WTC11 (cell line): ENCODE measurements at regions not wholly inside any gene's neighbourhood (a gene's known extent, or its start where the extent isn't known, plus 50 kb on each side); places are given as distances from the start of the nearest gene placed in this dataset.

Experiments used
- ATAC-seq: fragments of 200-7000 bp; cut with Tn5 transposase; 2 replicates; pipeline ENCODE4 v1.10.0; 2021; ENCODE audit warnings: mild to moderate bottlenecking, moderate library complexity
- CTCF ChIA-PET: fragments of 300-600 bp; sonication (Branson Sonifier 250); formaldehyde crosslinking; loops from one replicate; lab custom pipeline; 2021; ENCODE audit warnings: antibody characterized with exemption; lab: Charles Lee
- POLR2A ChIA-PET: fragments of 350-600 bp; sonication (Branson Sonifier 250); formaldehyde crosslinking; loops from one replicate; lab custom pipeline; 2021; ENCODE audit warnings: antibody characterized with exemption; lab: Charles Lee
- DNase-seq: peaks from one replicate; pipeline ENCODE4 v3.0.0; 2021; ENCODE audit warnings: low spot score
- H3K27ac Mint-ChIP-seq: 2 replicates; pipeline ENCODE4 v1.8.0; 2021; ENCODE audit warnings: mixed read lengths
- H3K27me3 Mint-ChIP-seq: 2 replicates; pipeline ENCODE4 v1.8.0; 2021; ENCODE audit warnings: low read depth, mild to moderate bottlenecking, moderate library complexity, mixed read lengths
- H3K36me3 Mint-ChIP-seq: 2 replicates; pipeline ENCODE4 v1.8.0; 2021; ENCODE audit warnings: mixed read lengths
- H3K4me1 Mint-ChIP-seq: 2 replicates; pipeline ENCODE4 v1.8.0; 2022; ENCODE audit warnings: mixed read lengths
- H3K4me3 Mint-ChIP-seq: 2 replicates; pipeline ENCODE4 v1.8.0; 2021; ENCODE audit warnings: mild to moderate bottlenecking, moderate library complexity, mixed read lengths
- H3K9me3 Mint-ChIP-seq: 2 replicates; pipeline ENCODE4 v1.8.0; 2021; ENCODE audit warnings: mixed read lengths
- CTCF ChIP-seq: fragments of 200-600 bp; IDR thresholded peaks from 2 replicates; pipeline ENCODE4 v1.8.0; 2022; ENCODE audit warnings: antibody characterized with exemption
- FOXK1 ChIP-seq: sonication (generic); formaldehyde crosslinking; IDR thresholded peaks from 2 replicates; pipeline ENCODE4 v1.8.0; 2022; ENCODE audit warnings: mild to moderate bottlenecking, moderate library complexity, missing genetic modification reagents
- MYBL2 ChIP-seq: sonication (generic); formaldehyde crosslinking; IDR thresholded peaks from 2 replicates; pipeline ENCODE4 v1.8.1; 2023; ENCODE audit warnings: mild to moderate bottlenecking, moderate library complexity, missing genetic modification reagents
- NFYB ChIP-seq: sonication (generic); formaldehyde crosslinking; conservative IDR thresholded peaks from 2 replicates; pipeline ENCODE4 v1.8.0; 2022; ENCODE audit warnings: low read depth, missing genetic modification reagents
- RELA ChIP-seq: sonication (generic); formaldehyde crosslinking; IDR thresholded peaks from 2 replicates; pipeline ENCODE4 v1.8.1; 2022; ENCODE audit warnings: missing genetic modification reagents, mild to moderate bottlenecking, borderline replicate concordance
- TCF7 ChIP-seq: sonication (generic); formaldehyde crosslinking; IDR thresholded peaks from 2 replicates; pipeline ENCODE4 v1.8.0; 2022; ENCODE audit warnings: mild to moderate bottlenecking, low read depth, missing genetic modification reagents, moderate library complexity
- TP53 ChIP-seq: sonication (generic); formaldehyde crosslinking; IDR thresholded peaks from 2 replicates; pipeline ENCODE4 v1.8.1; 2023; ENCODE audit warnings: mild to moderate bottlenecking, missing genetic modification reagents
- ZNF263 ChIP-seq: sonication (generic); formaldehyde crosslinking; IDR thresholded peaks from 2 replicates; pipeline ENCODE4 v1.8.1; 2022; ENCODE audit warnings: low read depth, mild to moderate bottlenecking, moderate library complexity, missing genetic modification reagents
- ZNF532 ChIP-seq: fragments of 250-450 bp; sonication (Bioruptor Pico); IDR thresholded peaks from 2 replicates; pipeline ENCODE4 v1.9.0; 2021; ENCODE audit warnings: mild to moderate bottlenecking, borderline replicate concordance
- TF ChIP-seq, protein P1 (sequence below): sonication (generic); formaldehyde crosslinking; IDR thresholded peaks from 2 replicates; pipeline ENCODE4 v1.8.0; 2022; ENCODE audit warnings: mild to moderate bottlenecking, missing genetic modification reagents
- TF ChIP-seq, protein P2 (sequence below): sonication (generic); formaldehyde crosslinking; IDR thresholded peaks from 2 replicates; pipeline ENCODE4 v1.8.1; 2022; ENCODE audit warnings: low read depth, mild to moderate bottlenecking, moderate library complexity, missing genetic modification reagents, borderline replicate concordance
- TF ChIP-seq, protein P3 (sequence below): sonication (generic); formaldehyde crosslinking; IDR thresholded peaks from 2 replicates; pipeline ENCODE4 v1.8.1; 2022; ENCODE audit warnings: mild to moderate bottlenecking, moderate library complexity, missing genetic modification reagents
- TF ChIP-seq, protein P4 (sequence below): fragments of 250-450 bp; sonication (Bioruptor Pico); IDR thresholded peaks from 2 replicates; pipeline ENCODE4 v1.8.0; 2021; ENCODE audit warnings: mild to moderate bottlenecking

DNA sequence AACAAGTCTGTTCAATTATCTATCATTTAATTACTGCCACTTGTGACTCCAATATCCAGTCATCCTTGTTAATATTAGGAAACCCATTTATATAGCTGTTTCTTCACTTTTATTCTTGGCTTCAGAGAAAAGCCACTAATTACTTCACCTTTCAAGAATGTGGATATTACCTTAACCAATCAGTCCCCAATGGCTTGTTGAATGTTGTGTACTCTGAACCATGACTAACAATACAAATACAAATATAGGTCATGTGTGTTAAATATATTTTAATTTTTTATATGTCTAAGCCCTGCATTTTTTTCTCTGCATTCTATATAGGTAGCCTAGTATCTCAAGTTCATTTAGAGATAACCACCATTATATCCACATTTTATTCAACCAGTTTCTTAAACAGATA is 1513.4 kb upstream of the AGA start (continued):
- no peak for TF ChIP-seq CTCF
- TF ChIP-seq, protein P1, sequence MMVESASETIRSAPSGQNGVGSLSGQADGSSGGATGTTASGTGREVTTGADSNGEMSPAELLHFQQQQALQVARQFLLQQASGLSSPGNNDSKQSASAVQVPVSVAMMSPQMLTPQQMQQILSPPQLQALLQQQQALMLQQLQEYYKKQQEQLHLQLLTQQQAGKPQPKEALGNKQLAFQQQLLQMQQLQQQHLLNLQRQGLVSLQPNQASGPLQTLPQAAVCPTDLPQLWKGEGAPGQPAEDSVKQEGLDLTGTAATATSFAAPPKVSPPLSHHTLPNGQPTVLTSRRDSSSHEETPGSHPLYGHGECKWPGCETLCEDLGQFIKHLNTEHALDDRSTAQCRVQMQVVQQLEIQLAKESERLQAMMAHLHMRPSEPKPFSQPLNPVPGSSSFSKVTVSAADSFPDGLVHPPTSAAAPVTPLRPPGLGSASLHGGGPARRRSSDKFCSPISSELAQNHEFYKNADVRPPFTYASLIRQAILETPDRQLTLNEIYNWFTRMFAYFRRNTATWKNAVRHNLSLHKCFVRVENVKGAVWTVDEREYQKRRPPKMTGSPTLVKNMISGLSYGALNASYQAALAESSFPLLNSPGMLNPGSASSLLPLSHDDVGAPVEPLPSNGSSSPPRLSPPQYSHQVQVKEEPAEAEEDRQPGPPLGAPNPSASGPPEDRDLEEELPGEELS (CRISPR knock-in tag) = no peak
- TF ChIP-seq, all 79 proteins: peak for 0

GRCh38 chr4:178958725-178959440 is 1516.6 kb upstream of the AGA start:
- CTCF ChIA-PET = no interaction called here
- no peaks in the 10 kb centered on the region for H3K27me3 Mint-ChIP-seq
- POLR2A ChIA-PET = no interaction called here
- TF ChIP-seq, protein P2, sequence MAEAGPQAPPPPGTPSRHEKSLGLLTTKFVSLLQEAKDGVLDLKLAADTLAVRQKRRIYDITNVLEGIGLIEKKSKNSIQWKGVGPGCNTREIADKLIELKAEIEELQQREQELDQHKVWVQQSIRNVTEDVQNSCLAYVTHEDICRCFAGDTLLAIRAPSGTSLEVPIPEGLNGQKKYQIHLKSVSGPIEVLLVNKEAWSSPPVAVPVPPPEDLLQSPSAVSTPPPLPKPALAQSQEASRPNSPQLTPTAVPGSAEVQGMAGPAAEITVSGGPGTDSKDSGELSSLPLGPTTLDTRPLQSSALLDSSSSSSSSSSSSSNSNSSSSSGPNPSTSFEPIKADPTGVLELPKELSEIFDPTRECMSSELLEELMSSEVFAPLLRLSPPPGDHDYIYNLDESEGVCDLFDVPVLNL (CRISPR knock-in tag) = no peak
- TF ChIP-seq, protein P3, sequence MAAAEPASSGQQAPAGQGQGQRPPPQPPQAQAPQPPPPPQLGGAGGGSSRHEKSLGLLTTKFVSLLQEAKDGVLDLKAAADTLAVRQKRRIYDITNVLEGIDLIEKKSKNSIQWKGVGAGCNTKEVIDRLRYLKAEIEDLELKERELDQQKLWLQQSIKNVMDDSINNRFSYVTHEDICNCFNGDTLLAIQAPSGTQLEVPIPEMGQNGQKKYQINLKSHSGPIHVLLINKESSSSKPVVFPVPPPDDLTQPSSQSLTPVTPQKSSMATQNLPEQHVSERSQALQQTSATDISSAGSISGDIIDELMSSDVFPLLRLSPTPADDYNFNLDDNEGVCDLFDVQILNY (CRISPR knock-in tag) = no peak
- TF ChIP-seq FOXK1 (CRISPR knock-in tag) (no peak), MYBL2 (CRISPR knock-in tag) (no peak), ZNF532 (no peak), TCF7 (CRISPR knock-in tag) (no peak), TP53 (CRISPR knock-in tag) (no peak), ZNF263 (CRISPR knock-in tag) (no peak), NFYB (no peak), CTCF (no peak), RELA (CRISPR knock-in tag) (no peak)
- TF ChIP-seq, protein P4, sequence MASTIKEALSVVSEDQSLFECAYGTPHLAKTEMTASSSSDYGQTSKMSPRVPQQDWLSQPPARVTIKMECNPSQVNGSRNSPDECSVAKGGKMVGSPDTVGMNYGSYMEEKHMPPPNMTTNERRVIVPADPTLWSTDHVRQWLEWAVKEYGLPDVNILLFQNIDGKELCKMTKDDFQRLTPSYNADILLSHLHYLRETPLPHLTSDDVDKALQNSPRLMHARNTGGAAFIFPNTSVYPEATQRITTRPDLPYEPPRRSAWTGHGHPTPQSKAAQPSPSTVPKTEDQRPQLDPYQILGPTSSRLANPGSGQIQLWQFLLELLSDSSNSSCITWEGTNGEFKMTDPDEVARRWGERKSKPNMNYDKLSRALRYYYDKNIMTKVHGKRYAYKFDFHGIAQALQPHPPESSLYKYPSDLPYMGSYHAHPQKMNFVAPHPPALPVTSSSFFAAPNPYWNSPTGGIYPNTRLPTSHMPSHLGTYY (CRISPR knock-in tag) = no peak
- H3K4me3 Mint-ChIP-seq = no peak overlapping the region
- H3K4me1 Mint-ChIP-seq = peaks cover 13% of the 10 kb centered on the region
- H3K36me3 Mint-ChIP-seq = peaks cover 10% of the 10 kb centered on the region
- no peak overlapping the region for H3K27ac Mint-ChIP-seq
- no peak for DNase-seq
- no peak for ATAC-seq
- peaks cover 13% of the 10 kb centered on the region for H3K9me3 Mint-ChIP-seq
